AG10803 (cell line): ENCODE measurements at regions not wholly inside any gene's neighbourhood (a gene's known extent, or its start where the extent isn't known, plus 50 kb on each side); places are given as distances from the start of the nearest gene placed in this dataset.

ENCODE experiments used
- DNase-seq: peaks from one replicate; pipeline ENCODE4 v3.0.0; 2010; ENCODE audit warnings: low read depth
- H3K4me3 ChIP-seq: 2 replicates; pipeline ENCODE4 v1.5.1; 2011; ENCODE audit warnings: mild to moderate bottlenecking, low read length, control low read depth
- TF ChIP-seq, protein P1 (sequence below): conservative IDR thresholded peaks from 2 replicates; pipeline ENCODE4 v1.5.1; 2011; ENCODE audit warnings: mild to moderate bottlenecking, low read length, control low read depth, inconsistent platforms

- TF ChIP-seq, protein P1, sequence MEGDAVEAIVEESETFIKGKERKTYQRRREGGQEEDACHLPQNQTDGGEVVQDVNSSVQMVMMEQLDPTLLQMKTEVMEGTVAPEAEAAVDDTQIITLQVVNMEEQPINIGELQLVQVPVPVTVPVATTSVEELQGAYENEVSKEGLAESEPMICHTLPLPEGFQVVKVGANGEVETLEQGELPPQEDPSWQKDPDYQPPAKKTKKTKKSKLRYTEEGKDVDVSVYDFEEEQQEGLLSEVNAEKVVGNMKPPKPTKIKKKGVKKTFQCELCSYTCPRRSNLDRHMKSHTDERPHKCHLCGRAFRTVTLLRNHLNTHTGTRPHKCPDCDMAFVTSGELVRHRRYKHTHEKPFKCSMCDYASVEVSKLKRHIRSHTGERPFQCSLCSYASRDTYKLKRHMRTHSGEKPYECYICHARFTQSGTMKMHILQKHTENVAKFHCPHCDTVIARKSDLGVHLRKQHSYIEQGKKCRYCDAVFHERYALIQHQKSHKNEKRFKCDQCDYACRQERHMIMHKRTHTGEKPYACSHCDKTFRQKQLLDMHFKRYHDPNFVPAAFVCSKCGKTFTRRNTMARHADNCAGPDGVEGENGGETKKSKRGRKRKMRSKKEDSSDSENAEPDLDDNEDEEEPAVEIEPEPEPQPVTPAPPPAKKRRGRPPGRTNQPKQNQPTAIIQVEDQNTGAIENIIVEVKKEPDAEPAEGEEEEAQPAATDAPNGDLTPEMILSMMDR: no peak
- H3K4me3 ChIP-seq: no peak overlapping the region
Observed at GRCh38 chr1:87829360-87829759, 500.7 kb downstream of the LMO4 start.

GRCh38 chr1:87830432-87830978 lies 501.8 kb downstream of the LMO4 start:
- DNase-seq: no peak

More at GRCh38 chr1:87829360-87829759, 500.7 kb downstream of the LMO4 start:
- DNase-seq: no peak

GRCh38 chr1:87833166-87833565 lies 504.5 kb downstream of the LMO4 start:
- DNase-seq: no peak
- H3K4me3 ChIP-seq: no peak overlapping the region
- TF ChIP-seq, protein P1: no peak

More at GRCh38 chr1:87830432-87830978, 501.8 kb downstream of the LMO4 start:
- TF ChIP-seq, protein P1: no peak
- no peak overlapping the region for H3K4me3 ChIP-seq

DNA sequence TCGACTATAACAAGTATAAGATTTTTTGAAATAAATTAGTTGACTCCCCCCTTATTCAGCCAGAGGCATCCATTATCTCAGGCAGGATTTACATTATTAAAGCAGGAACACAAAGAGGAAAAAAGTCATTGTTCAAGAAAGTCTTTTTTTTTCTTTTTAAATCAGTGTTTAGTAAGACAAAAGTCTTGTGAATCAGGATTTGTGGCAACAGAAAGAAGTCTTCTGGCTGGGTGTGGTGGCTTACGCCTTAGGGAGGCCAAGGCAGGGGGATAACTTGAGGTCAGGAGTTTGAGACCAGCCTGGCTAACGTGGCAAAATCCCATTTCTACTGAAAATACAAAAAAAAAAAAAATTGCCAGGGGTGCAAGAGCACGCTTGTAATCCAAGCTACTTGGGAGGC lies 505.5 kb downstream of the LMO4 start:
- TF ChIP-seq, protein P1: no peak
- no peak for DNase-seq

DNA sequence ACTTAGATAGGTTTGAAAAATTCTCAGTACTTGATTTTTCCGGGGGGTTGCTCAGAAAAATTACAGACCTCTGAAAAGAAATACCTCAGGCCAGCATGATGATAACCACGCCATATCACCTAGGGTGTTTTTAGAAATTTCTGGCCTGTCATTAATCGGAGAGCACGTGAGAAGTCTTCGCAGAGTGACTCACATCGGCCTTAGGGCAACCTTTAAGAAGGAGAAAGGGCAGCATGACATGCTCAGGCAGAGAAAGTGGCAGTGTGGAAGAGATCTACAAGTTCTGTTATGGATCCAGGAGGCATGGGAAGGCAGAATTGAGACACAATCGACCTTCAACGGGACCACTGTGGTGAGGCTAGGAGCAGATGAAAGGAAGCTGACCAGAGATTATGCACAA lies 506.3 kb downstream of the LMO4 start:
- TF ChIP-seq, protein P1: no peak
- no peak overlapping the region for H3K4me3 ChIP-seq

More for the DNA sequence above, 505.5 kb downstream of the LMO4 start:
- H3K4me3 ChIP-seq: no peak overlapping the region

GRCh38 chr1:87840767-87841166 lies 512.1 kb downstream of the LMO4 start:
- H3K4me3 ChIP-seq: no peak overlapping the region
- no peak for DNase-seq
- TF ChIP-seq, protein P1: no peak

More for the DNA sequence above, 506.3 kb downstream of the LMO4 start:
- no peak for DNase-seq

GRCh38 chr1:87841332-87841731 lies 512.7 kb downstream of the LMO4 start:
- no peak overlapping the region for H3K4me3 ChIP-seq
- TF ChIP-seq, protein P1: no peak
- no peak for DNase-seq
